Retinal pigment epithelial cell (primary cell): ENCODE measurements at regions not wholly inside any gene's neighbourhood (a gene's known extent, or its start where the extent isn't known, plus 50 kb on each side); places are given as distances from the start of the nearest gene placed in this dataset.

ENCODE experiments used
- DNase-seq: peaks from one replicate; pipeline ENCODE4 v3.0.0-alpha.2; 2010; ENCODE audit warnings: low read depth
- H3K4me3 ChIP-seq: 2 replicates; pipeline ENCODE4 v1.5.1; 2011; ENCODE audit warnings: mild to moderate bottlenecking, low read length, control low read depth, moderate library complexity
- CTCF ChIP-seq: conservative IDR thresholded peaks from 2 replicates; pipeline ENCODE4 v1.5.1; 2011; ENCODE audit warnings: low read depth, low read length, control low read depth, inconsistent platforms

- no peak for TF ChIP-seq CTCF
- no peak for DNase-seq
- no peak overlapping the region for H3K4me3 ChIP-seq
Observed at GRCh38 chr2:142223309-142223708, 92.5 kb upstream of the LRP1B start.

- H3K4me3 ChIP-seq: no peak overlapping the region
- DNase-seq: peak; percentile 55
- TF ChIP-seq CTCF: no peak
Observed at GRCh38 chr2:142222715-142223114, 91.9 kb upstream of the LRP1B start.

- peak; percentile 40 for DNase-seq
- no peak overlapping the region for H3K4me3 ChIP-seq
- TF ChIP-seq CTCF: no peak
Observed at GRCh38 chr2:142220901-142221300, 90.1 kb upstream of the LRP1B start.

GRCh38 chr2:142220239-142220638 lies 89.4 kb upstream of the LRP1B start:
- no peak for TF ChIP-seq CTCF
- H3K4me3 ChIP-seq: no peak overlapping the region
- no peak for DNase-seq

GRCh38 chr2:142218471-142218870 lies 87.7 kb upstream of the LRP1B start:
- no peak for TF ChIP-seq CTCF
- no peak overlapping the region for H3K4me3 ChIP-seq
- DNase-seq: peak; percentile 35

- no peak overlapping the region for H3K4me3 ChIP-seq
- no peak for DNase-seq
- no peak for TF ChIP-seq CTCF
Observed at GRCh38 chr2:142217804-142218203, 87.0 kb upstream of the LRP1B start.

GRCh38 chr2:142200062-142200461 lies 69.2 kb upstream of the LRP1B start:
- TF ChIP-seq CTCF: no peak
- no peak for DNase-seq
- H3K4me3 ChIP-seq: no peak overlapping the region
